HG03558 (cell line): ENCODE measurements at regions not wholly inside any gene's neighbourhood (a gene's known extent, or its start where the extent isn't known, plus 50 kb on each side); places are given as distances from the start of the nearest gene placed in this dataset.

ENCODE experiments used
- ATAC-seq: cut with Tn5 transposase; IDR thresholded peaks from one replicate; pipeline ENCODE4 v1.9.1; 2021; ENCODE audit warnings: moderate number of reproducible peaks; ENCODE audit not compliant: unreplicated experiment; ENCODE audit errors: extremely low read depth

GRCh38 chr2:177101930-177102329 is 110.7 kb upstream of the HNRNPA3 start:
- ATAC-seq = no peak

- no peak for ATAC-seq
These were observed 106.4 kb upstream of the HNRNPA3 start for GRCh38 chr2:177106212-177106611.

GRCh38 chr2:177108890-177109289 is 103.7 kb upstream of the HNRNPA3 start:
- no peak for ATAC-seq

- no peak for ATAC-seq
These were observed 97.9 kb upstream of the HNRNPA3 start for GRCh38 chr2:177114712-177115111.

- ATAC-seq = no peak
These were observed 94.8 kb upstream of the HNRNPA3 start for GRCh38 chr2:177117755-177118154.

- no peak for ATAC-seq
These were observed 94.0 kb upstream of the HNRNPA3 start for GRCh38 chr2:177118636-177119035.

- no peak for ATAC-seq
These were observed 93.5 kb upstream of the HNRNPA3 start for GRCh38 chr2:177119099-177119498.

GRCh38 chr2:177123048-177123447 is 89.5 kb upstream of the HNRNPA3 start:
- no peak for ATAC-seq

- no peak for ATAC-seq
These were observed 88.2 kb upstream of the HNRNPA3 start for GRCh38 chr2:177124371-177124770.

GRCh38 chr2:177127821-177128220 is 84.8 kb upstream of the HNRNPA3 start:
- ATAC-seq = no peak

GRCh38 chr2:177129610-177130009 is 83.0 kb upstream of the HNRNPA3 start:
- ATAC-seq = no peak

GRCh38 chr2:177131858-177132257 is 80.7 kb upstream of the HNRNPA3 start:
- no peak for ATAC-seq

GRCh38 chr2:177138823-177139222 is 73.8 kb upstream of the HNRNPA3 start:
- ATAC-seq = no peak

GRCh38 chr2:177141866-177142265 is 70.7 kb upstream of the HNRNPA3 start:
- ATAC-seq = no peak

- no peak for ATAC-seq
These were observed 69.2 kb upstream of the HNRNPA3 start for GRCh38 chr2:177143444-177143843.

- ATAC-seq = no peak
These were observed 65.4 kb upstream of the HNRNPA3 start for GRCh38 chr2:177147093-177147694.

GRCh38 chr2:177147834-177148445 is 64.7 kb upstream of the HNRNPA3 start:
- no peak for ATAC-seq

GRCh38 chr2:177148477-177149154 is 64.0 kb upstream of the HNRNPA3 start:
- ATAC-seq = no peak

GRCh38 chr2:177149155-177149503 is 63.5 kb upstream of the HNRNPA3 start:
- ATAC-seq = no peak

GRCh38 chr2:177153805-177154204 is 58.8 kb upstream of the HNRNPA3 start:
- ATAC-seq = no peak

- no peak for ATAC-seq
These were observed 57.8 kb upstream of the HNRNPA3 start for GRCh38 chr2:177154809-177155208.

- ATAC-seq = no peak
These were observed 57.0 kb upstream of the HNRNPA3 start for GRCh38 chr2:177155631-177156030.
